Psoas muscle (tissue), 7 donors: ENCODE measurements at regions not wholly inside any gene's neighbourhood (a gene's known extent, or its start where the extent isn't known, plus 50 kb on each side); places are given as distances from the start of the nearest gene placed in this dataset.

ENCODE experiments used
- ATAC-seq, 4 donors: fragments of 200-7000 bp; cut with Tn5 transposase; one replicate each; pipeline ENCODE4 v1.9.1; 2020; ENCODE audit warnings: moderate library complexity in 3 of 4, mild to moderate bottlenecking in 2 of 4
- DNase-seq, 2 donors: peaks; one replicate each; pipeline ENCODE4 v3.0.0-alpha.2; 2020
- H3K27ac ChIP-seq: fragments of 200-600 bp; one replicate; pipeline ENCODE4 v1.8.0; 2022
- H3K27me3 ChIP-seq, 3 donors: fragments of 200-600 bp in 1 of 3; one replicate each; pipeline versions ENCODE4 v1.6.1 to v1.8.0; 2013 to 2022; ENCODE audit warnings: low read length in 2 of 3, mild to moderate bottlenecking in 2 of 3, moderate library complexity in 1 of 3; ENCODE audit not compliant: insufficient read depth in 3 of 3
- H3K36me3 ChIP-seq, 2 donors: fragments of 200-600 bp in 1 of 2; one replicate each; pipeline versions ENCODE4 v1.6.1 to v1.8.0; 2013 to 2022; ENCODE audit warnings: low read depth in 1 of 2, mild to moderate bottlenecking in 1 of 2, moderate library complexity in 1 of 2; ENCODE audit not compliant: insufficient read depth in 1 of 2
- H3K4me1 ChIP-seq: fragments of 200-600 bp; one replicate; pipeline ENCODE4 v1.8.0; 2022
- H3K4me3 ChIP-seq: fragments of 200-600 bp; one replicate; pipeline ENCODE4 v1.8.0; 2022; ENCODE audit warnings: mild to moderate bottlenecking
- H3K9me3 ChIP-seq: fragments of 200-600 bp; one replicate; pipeline ENCODE4 v1.8.0; 2022
- WGBS, 3 donors: extraction: QIAGEN DNeasy Blood & Tissue Kit; methylation state at CpG; one replicate each; pipeline versions ENCODE4 v1.1.6 to v1.1.7; 2013; 5-methylcytosine and 5-hydroxymethylcytosine counted together
- intact Hi-C, 2 donors: fragments of 100-400 bp; cut with DNase I; formaldehyde crosslinking; loops; one replicate each; pipeline versions ENCODE4 v1.11.0 to v1.14.2; 2022
- TF ChIP-seq, protein P1 (sequence below): fragments of 200-600 bp; IDR thresholded peaks from one replicate; pipeline ENCODE4 v1.8.0; 2022; ENCODE audit warnings: antibody characterized with exemption
- donor health status: healthy with polysubstance abuse.
- donor health status: DM: no; HTN: no; CAD: no; lungs with moderate emphysema.
- donor health status: Bipolar disorder and iron deficiency.
- donor health status: healthy.
- donor health status: DM: yes; HTN: yes; CAD: no.
- donor health status: DM: no; HTN: no; CAD: no.
- donor health status: DM: yes; HTN: yes; CAD: no.

DNA sequence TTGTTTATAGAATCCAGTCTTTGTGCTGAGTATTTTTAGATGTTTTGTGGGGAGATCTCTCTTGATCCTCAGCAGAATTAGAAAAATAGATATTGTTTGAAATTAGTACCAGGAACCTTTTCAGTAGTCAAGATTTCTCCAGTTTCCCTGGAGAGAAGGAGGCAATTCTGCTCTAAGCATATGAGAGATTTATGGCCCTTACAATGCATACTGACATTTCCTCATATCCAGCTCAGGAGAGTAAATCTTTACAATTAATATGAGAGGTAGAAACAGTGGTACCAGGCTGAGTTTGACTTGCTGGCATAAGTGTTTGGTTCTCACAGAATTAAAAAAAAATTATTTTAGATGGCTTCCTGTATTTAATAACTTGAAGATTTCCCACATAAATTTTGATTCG is 239.1 kb upstream of the SGO1 start:
- no peak for DNase-seq
- Histone ChIP-seq H3K9me3 (no peaks in the 10 kb centered on the region), H3K36me3 (no peaks in the 10 kb centered on the region), H3K27ac (no peak overlapping the region), H3K27me3 (no peaks in the 10 kb centered on the region), H3K4me1 (no peaks in the 10 kb centered on the region), H3K4me3 (no peak overlapping the region)
- 45 to 88% (median 79%) methylated on average over 1 of the region's 1 CpG for WGBS, 3 donors
- intact Hi-C loops: no loop called here
- TF ChIP-seq, protein P1, sequence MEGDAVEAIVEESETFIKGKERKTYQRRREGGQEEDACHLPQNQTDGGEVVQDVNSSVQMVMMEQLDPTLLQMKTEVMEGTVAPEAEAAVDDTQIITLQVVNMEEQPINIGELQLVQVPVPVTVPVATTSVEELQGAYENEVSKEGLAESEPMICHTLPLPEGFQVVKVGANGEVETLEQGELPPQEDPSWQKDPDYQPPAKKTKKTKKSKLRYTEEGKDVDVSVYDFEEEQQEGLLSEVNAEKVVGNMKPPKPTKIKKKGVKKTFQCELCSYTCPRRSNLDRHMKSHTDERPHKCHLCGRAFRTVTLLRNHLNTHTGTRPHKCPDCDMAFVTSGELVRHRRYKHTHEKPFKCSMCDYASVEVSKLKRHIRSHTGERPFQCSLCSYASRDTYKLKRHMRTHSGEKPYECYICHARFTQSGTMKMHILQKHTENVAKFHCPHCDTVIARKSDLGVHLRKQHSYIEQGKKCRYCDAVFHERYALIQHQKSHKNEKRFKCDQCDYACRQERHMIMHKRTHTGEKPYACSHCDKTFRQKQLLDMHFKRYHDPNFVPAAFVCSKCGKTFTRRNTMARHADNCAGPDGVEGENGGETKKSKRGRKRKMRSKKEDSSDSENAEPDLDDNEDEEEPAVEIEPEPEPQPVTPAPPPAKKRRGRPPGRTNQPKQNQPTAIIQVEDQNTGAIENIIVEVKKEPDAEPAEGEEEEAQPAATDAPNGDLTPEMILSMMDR: no peak
- no peak for ATAC-seq

DNA sequence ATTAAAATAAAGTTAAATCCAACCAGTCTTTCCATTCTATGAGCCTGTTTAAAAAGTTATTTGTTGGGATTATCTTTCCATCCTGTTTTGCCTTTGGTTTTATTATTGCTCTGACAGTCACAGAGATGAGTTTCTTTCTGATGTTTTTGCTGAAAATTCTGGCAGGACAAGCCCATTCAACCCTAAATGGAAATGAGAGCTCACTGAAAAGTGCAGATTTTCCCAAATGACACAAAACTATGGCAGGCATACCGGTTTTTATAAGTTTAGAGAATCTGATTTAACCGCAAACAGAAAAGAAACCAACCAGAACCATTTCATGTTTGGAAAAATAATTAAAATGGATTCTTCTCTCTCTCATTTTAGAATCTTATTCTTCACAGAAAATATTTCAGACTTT is 238.1 kb upstream of the SGO1 start:
- H3K27me3 ChIP-seq: no peaks in the 10 kb centered on the region
- no peaks in the 10 kb centered on the region for H3K4me1 ChIP-seq
- 56 to 65% (median 58%) methylated on average over 2 of the region's 2 CpGs for WGBS, 3 donors
- no peaks in the 10 kb centered on the region for H3K36me3 ChIP-seq
- intact Hi-C loops: no loop called here
- H3K27ac ChIP-seq: no peak overlapping the region
- no peak overlapping the region for H3K4me3 ChIP-seq
- ATAC-seq (no peak), DNase-seq (no peak)
- TF ChIP-seq, protein P1: no peak
- H3K9me3 ChIP-seq: no peaks in the 10 kb centered on the region

DNA sequence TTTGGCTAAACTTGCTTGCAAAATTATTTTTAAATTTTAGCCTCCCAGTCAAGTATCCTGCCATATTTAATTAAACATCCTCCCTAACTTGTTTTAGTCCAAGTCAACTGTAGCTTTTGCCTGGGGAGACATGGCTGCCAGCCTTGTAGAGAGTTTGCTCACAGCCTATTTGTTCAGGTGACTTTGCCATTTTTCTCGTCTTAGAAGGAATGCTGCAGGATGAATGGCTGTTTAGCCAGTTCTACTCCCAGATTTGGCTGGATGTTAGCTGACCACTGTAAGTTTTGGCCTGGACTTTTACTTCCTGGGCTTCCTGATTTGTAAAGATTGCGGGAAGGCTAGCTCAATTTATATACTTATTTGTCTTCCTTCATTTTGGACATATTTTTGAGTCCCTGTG is 236.4 kb upstream of the SGO1 start:
- no peak for ATAC-seq
- TF ChIP-seq, protein P1: no peak
- intact Hi-C loops: no loop called here
- H3K27me3 ChIP-seq: no peaks in the 10 kb centered on the region
- no peaks in the 10 kb centered on the region for H3K9me3 ChIP-seq
- WGBS, 3 donors: 59 to 75% (median 71%) methylated on average over 2 of the region's 2 CpGs
- DNase-seq: no peak
- H3K4me3 ChIP-seq: no peak overlapping the region
- no peaks in the 10 kb centered on the region for H3K36me3 ChIP-seq
- no peaks in the 10 kb centered on the region for H3K4me1 ChIP-seq
- no peak overlapping the region for H3K27ac ChIP-seq

DNA sequence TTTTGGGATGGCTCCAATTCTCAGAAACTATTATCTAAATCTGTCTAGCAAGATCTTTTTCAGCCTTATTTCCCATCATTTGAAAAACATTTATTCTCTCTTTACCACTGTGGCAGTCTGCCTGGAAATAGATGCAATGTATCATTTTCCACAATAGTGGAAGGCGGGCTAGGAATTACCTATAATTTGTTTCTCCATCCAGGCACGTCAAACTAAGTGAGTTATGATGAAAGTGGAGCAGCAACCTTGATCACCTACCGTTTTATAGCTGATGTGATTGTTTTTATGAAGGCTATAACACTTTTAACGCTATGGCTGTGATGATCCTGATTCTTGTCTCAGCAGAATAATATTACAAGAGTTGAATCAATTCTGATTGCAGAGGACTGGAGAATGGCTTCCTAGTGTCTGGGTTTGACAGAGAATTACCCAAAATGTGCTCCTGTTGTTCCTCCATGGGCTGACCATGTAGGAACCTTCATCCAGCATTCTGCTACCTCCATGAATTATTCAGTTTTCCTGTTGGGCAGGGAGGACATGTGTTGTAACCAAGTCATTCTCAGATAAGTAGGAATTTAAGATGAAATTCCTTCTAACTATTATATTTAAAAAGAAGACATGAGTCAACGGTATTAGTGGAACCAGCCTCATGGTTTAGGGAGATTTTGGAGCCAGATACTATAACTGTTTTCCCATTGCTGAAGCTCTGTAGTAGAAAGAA is 231.5 kb upstream of the SGO1 start:
- 73 to 77% (median 77%) methylated on average over 5 of the region's 5 CpGs for WGBS, 3 donors
- TF ChIP-seq, protein P1: no peak
- Histone ChIP-seq H3K27ac (no peak overlapping the region), H3K9me3 (no peaks in the 10 kb centered on the region), H3K4me3 (no peak overlapping the region), H3K36me3 (no peaks in the 10 kb centered on the region), H3K27me3 (no peaks in the 10 kb centered on the region), H3K4me1 (no peaks in the 10 kb centered on the region)
- DNase-seq (no peak), ATAC-seq (no peak)
- intact Hi-C loops: no loop called here

DNA sequence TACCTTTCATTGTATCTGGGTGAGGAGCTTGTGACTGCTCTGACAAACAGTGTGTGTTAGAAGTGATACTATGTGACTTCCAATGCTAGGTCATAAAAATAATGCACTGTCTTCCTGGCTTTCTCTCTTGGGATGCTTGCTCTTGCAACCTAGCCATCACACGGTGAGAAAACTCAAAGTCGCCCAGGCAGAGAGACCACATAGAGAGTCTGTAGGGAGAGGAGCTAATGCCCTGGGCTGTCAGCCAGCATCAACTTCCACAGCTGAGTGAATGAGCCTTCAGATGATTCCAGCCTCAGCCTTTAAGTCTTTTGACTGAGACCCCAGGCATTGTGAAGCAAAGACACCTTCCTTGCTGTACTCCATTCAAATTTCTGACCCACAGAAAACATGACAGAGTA is 220.6 kb upstream of the SGO1 start:
- Histone ChIP-seq H3K9me3 (no peaks in the 10 kb centered on the region), H3K4me3 (no peak overlapping the region), H3K27me3 (no peaks in the 10 kb centered on the region), H3K36me3 (no peaks in the 10 kb centered on the region), H3K4me1 (no peaks in the 10 kb centered on the region), H3K27ac (no peak overlapping the region)
- ATAC-seq: no peak
- TF ChIP-seq, protein P1: no peak
- intact Hi-C loops: no loop called here
- DNase-seq: no peak
- WGBS, 3 donors: 26 to 38% (median 34%) methylated on average over 2 of the region's 2 CpGs
